Dendritic cell treated with granulocyte-macrophage colony-stimulating factor and Interleukin-4, amounts not matched to agents 40 ng/mL and 50 ng/mL, for 4 days (primary cell): ENCODE measurements at regions not wholly inside any gene's neighbourhood (a gene's known extent, or its start where the extent isn't known, plus 50 kb on each side); places are given as distances from the start of the nearest gene placed in this dataset.
A peak's percentile ranks its signal among the peaks of the same experiment; 100 is the strongest.

Experiments used
- H3K27ac Mint-ChIP-seq: one replicate; pipeline ENCODE4 v1.8.0; 2022; ENCODE audit warnings: mild to moderate bottlenecking, mixed read lengths
- H3K27me3 Mint-ChIP-seq: one replicate; pipeline ENCODE4 v1.8.0; 2022; ENCODE audit warnings: mild to moderate bottlenecking, mixed read lengths
- H3K36me3 Mint-ChIP-seq: one replicate; pipeline ENCODE4 v1.8.0; 2022; ENCODE audit warnings: low read depth, mixed read lengths
- H3K4me1 Mint-ChIP-seq: one replicate; pipeline ENCODE4 v1.8.0; 2022; ENCODE audit warnings: low read depth, mixed read lengths
- H3K4me3 Mint-ChIP-seq: one replicate; pipeline ENCODE4 v1.8.0; 2022; ENCODE audit warnings: mild to moderate bottlenecking, moderate library complexity, mixed read lengths
- H3K9me3 Mint-ChIP-seq: one replicate; pipeline ENCODE4 v1.8.0; 2022; ENCODE audit warnings: mixed read lengths
- intact Hi-C: fragments of 100-400 bp; cut with micrococcal nuclease; formaldehyde crosslinking; loops from one replicate; pipeline ENCODE4 v1.15.0; 2022

DNA sequence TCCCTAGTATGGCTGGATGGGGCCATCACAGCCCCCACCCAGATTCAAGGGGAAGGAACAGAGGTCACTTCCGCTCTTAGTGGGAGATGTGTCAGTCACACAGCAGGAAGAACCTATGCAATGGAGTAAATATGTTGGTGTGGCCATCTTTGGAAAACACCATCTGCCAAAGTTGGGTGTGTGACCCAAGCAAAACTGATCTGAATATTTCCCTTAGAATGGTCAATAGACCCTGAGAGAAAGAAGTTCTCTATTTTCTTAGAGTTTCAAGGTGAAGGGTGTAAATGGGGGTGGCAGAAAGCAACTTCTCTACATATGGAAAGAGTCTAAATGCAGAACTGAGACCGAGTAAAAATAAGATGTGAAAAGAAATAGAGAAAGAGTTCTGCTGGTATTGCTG is 212.7 kb downstream of the ESM1 start:
- peaks cover 37% of the 10 kb centered on the region for H3K4me1 Mint-ChIP-seq
- intact Hi-C loops: no loop called here
- H3K27me3 Mint-ChIP-seq: peaks cover 4% of the 10 kb centered on the region
- no peaks in the 10 kb centered on the region for H3K9me3 Mint-ChIP-seq
- peak overlapping the region; percentile 4 for H3K4me3 Mint-ChIP-seq
- peak overlapping the region; percentile 62 for H3K27ac Mint-ChIP-seq
- no peaks in the 10 kb centered on the region for H3K36me3 Mint-ChIP-seq

DNA sequence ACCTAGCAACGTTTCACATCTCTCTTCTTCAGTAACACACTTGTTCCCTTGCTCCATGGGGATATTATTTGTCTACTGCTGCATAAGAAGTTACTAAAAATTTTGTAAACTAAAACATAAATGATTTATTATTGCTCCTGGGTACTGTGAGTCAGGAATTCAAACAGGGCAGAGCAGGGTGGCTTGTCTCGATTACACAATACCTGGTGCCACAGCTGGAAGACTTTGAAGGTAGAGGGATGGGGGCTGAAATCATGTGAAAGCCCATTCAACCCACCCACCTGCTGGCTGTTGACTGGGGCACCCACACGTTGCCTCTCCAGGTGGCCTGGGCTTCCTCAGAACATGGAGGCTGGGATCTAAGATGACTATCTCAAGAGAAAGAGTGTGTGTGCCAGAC is 213.2 kb downstream of the ESM1 start:
- peaks cover 37% of the 10 kb centered on the region for H3K4me1 Mint-ChIP-seq
- intact Hi-C loops: no loop called here
- peaks cover 2% of the 10 kb centered on the region for H3K9me3 Mint-ChIP-seq
- H3K4me3 Mint-ChIP-seq: peak overlapping the region; percentile 4
- H3K27me3 Mint-ChIP-seq: peaks cover 2% of the 10 kb centered on the region
- no peaks in the 10 kb centered on the region for H3K36me3 Mint-ChIP-seq
- H3K27ac Mint-ChIP-seq: peak overlapping the region; percentile 62

GRCh38 chr5:54769746-54770145 is 215.6 kb downstream of the ESM1 start:
- Mint-ChIP-seq H3K27me3 (no peaks in the 10 kb centered on the region), H3K9me3 (peaks cover 9% of the 10 kb centered on the region), H3K4me1 (peaks cover 42% of the 10 kb centered on the region), H3K27ac (no peak overlapping the region), H3K4me3 (no peak overlapping the region), H3K36me3 (no peaks in the 10 kb centered on the region)
- intact Hi-C loops: no loop called here

DNA sequence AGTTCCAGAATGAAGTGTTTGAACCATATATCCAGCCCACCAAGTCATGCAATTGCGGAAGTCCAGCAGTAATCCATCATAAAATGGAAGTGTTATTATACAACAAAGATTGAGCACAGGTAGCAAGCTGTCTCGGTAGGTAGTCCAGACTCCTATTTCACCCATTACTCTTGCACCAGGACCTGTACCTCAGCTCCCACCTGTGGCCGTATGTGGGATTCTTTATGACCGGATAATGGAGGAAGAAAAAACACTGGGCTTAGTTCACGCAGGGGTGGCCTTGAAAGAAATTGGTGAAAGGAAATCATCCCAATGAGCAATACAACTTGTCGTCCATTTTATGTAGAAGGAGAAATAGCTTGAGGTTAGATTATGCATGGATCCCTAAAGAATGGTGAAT is 216.3 kb downstream of the ESM1 start:
- H3K4me1 Mint-ChIP-seq: peaks cover 44% of the 10 kb centered on the region
- no peak overlapping the region for H3K27ac Mint-ChIP-seq
- no peaks in the 10 kb centered on the region for H3K27me3 Mint-ChIP-seq
- intact Hi-C loops: no loop called here
- H3K9me3 Mint-ChIP-seq: peaks cover 9% of the 10 kb centered on the region
- H3K36me3 Mint-ChIP-seq: no peaks in the 10 kb centered on the region
- no peak overlapping the region for H3K4me3 Mint-ChIP-seq

- Mint-ChIP-seq H3K4me3 (no peak overlapping the region), H3K27me3 (no peaks in the 10 kb centered on the region), H3K9me3 (peaks cover 9% of the 10 kb centered on the region), H3K4me1 (peaks cover 46% of the 10 kb centered on the region), H3K36me3 (no peaks in the 10 kb centered on the region), H3K27ac (no peak overlapping the region)
- intact Hi-C loops: no loop called here
Measured at GRCh38 chr5:54766748-54767147, 218.6 kb downstream of the ESM1 start.

DNA sequence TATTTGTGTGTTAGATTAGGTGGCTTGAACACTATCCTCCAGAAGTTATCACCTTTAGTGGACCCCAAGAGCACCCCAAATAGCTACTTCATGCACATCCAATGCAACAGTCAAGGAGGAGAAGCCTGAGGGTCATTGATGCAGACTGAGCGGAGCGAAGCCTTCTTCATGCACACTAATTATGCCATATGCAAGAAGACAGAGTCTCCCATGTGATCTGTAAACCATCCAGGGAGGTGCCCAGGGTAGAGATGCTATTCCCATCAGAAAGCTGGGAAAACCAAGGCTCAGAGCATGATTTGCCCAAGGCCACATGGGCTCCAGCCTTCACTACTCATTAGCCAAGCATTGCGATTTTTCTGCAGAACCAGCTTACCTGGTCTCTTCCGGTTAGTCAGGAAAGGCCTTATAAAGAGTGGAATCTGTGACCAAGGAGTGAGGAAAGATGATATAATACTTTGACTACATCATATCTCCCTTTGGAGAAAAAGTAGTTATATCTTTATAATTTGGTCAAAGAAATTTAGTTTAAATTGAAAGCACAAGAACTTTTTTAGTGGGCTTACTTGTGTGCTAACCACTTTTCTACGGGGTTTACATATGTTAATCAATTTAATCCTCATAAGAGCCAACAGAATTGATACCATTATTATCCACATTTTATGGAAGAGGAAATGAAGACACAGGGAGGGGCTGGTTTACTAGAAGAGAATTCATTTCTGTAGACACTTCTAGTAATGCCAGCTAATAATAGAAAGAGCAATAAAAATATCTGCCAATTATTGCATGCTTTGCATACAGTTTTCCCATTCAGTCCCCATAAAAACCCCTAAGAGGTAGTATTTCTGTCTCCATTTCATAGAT is 220.0 kb downstream of the ESM1 start:
- Mint-ChIP-seq H3K9me3 (peaks cover 9% of the 10 kb centered on the region), H3K27ac (no peak overlapping the region), H3K4me3 (no peak overlapping the region), H3K27me3 (no peaks in the 10 kb centered on the region), H3K4me1 (peaks cover 56% of the 10 kb centered on the region), H3K36me3 (no peaks in the 10 kb centered on the region)
- intact Hi-C loops: no loop called here

DNA sequence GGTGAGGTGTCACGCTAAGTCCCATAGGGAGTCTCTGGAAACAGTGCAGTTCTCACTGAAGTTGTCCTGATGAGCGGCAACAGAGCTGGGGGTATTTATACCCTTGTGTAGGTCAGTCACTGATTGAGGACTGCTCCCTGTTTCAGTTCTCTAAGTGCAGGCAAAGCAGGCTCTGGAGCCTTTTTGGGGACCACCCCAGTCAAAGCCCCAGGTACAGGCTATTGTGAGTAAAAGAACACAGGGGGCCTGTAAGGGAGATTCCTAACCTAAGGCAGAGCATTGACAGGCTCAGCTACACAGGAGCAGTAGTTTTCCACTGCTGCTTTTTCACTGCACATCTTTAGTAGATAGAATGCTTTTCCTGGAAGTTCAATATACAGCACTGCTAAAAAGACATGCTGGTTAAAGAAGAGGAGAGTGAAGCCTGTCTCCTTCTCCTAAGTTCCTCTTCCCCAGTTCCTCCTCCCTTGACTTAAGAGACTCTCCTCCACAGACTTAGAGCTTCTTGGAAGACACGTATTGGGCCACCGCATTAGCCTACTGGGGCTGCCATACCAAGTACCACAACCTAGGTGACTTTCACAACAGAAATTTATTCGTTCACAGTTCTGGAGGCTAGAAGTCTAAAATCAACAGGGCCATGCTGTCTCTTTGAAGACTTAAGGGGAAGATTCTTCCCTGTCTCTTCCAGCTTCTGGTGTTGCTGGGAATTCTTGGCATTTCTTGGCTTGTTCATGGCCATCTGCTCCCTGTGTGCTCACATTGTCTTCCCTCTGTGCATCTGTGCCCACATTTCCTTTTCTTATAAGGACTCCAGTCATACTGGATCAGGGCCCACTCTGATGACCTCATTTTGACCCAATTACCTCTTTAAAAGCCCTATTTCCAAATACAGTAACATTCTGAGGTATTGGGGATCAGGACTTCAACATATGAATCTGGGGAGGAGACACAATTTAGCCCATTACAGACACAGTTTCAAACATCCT is 221.0 kb downstream of the ESM1 start:
- H3K4me3 Mint-ChIP-seq: no peak overlapping the region
- H3K4me1 Mint-ChIP-seq: peaks cover 54% of the 10 kb centered on the region
- H3K36me3 Mint-ChIP-seq: no peaks in the 10 kb centered on the region
- no peak overlapping the region for H3K27ac Mint-ChIP-seq
- no peaks in the 10 kb centered on the region for H3K27me3 Mint-ChIP-seq
- intact Hi-C loops: no loop called here
- peaks cover 9% of the 10 kb centered on the region for H3K9me3 Mint-ChIP-seq

DNA sequence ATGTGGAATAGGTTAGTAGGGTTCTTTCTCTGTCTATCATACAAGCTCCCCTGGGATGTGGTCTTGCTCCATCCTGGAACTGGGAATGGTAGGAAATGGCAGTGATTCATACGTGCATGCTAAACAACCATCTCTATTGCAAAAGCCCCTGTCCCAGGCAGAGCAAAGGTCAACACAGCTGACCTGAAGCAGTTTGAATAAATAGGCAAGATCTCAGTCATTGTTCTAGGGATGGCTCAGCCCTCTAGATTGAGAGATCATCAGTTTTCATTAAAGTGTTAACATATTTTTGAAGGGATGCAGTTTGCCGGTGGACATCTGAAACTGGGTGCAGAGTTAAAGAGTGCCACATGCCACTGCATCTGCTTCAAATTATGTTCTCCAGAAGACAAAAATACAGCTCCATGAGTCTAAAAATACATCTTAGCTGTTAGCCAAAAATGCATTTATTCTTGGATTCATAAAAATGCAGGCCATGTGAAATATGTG is 224.1 kb downstream of the ESM1 start:
- H3K4me1 Mint-ChIP-seq: peaks cover 62% of the 10 kb centered on the region
- H3K36me3 Mint-ChIP-seq: no peaks in the 10 kb centered on the region
- intact Hi-C loops: no loop called here
- H3K9me3 Mint-ChIP-seq: peaks cover 1% of the 10 kb centered on the region
- H3K4me3 Mint-ChIP-seq: no peak overlapping the region
- no peaks in the 10 kb centered on the region for H3K27me3 Mint-ChIP-seq
- no peak overlapping the region for H3K27ac Mint-ChIP-seq

DNA sequence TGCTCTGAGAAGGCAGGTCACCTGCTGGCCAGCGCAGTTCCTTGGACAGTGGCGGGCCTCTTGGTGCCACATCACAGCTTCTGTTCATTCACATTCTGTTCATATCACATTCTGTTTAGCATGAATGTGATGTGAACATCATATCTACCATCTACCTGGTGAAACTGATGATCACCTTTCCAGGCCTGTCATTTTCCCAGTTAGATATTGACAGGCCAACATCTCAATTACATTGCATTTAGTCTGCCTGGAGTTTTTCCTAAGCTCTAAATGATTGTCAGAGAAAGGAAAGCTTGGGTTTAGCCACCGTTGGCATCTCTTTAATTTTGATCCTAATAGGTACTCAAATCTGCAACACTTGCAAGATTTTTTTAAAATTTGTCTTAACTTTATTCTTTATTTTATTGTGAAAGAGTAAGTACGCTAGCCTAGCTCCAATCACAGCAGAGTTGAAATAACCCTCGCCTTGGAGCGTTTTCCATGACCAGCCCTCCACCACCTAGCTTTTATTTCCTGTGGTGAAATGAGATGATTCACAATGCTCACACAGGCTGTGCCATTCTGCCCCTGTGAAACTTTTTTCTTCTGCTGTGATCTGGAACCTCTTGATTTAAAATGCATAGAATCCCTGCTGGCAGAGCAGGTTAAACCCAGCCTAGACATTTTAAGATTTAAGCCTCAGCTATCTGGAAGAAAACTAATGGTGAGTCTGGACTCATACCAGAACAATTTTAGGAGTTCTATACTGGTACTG is 225.0 kb downstream of the ESM1 start:
- Mint-ChIP-seq H3K36me3 (no peaks in the 10 kb centered on the region), H3K27me3 (no peaks in the 10 kb centered on the region), H3K4me3 (no peak overlapping the region), H3K27ac (no peak overlapping the region), H3K4me1 (peaks cover 66% of the 10 kb centered on the region), H3K9me3 (peaks cover 8% of the 10 kb centered on the region)
- intact Hi-C loops: no loop called here

DNA sequence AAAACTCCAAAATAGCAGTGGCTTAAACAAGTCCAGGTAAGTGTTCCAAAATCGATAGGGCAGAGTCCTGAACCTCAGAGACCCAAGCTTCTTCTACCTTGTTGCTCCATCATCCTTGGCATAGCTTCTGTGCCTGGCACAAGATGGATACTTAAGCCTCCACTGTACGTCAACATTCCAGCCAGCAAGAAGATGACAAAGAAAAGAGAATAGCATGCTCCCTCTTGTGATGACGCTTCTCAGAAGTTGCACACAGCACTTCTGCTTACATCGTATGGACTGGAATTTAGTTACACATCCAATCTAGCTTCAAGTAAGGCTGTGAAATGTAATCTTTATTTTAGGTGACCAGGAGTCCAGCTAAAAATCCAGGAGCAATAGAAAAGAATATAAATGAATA is 227.4 kb downstream of the ESM1 start:
- Mint-ChIP-seq H3K9me3 (peaks cover 8% of the 10 kb centered on the region), H3K27me3 (no peaks in the 10 kb centered on the region), H3K4me1 (peaks cover 58% of the 10 kb centered on the region), H3K4me3 (no peak overlapping the region), H3K36me3 (no peaks in the 10 kb centered on the region), H3K27ac (no peak overlapping the region)
- intact Hi-C loops: no loop called here

- Mint-ChIP-seq H3K27me3 (no peaks in the 10 kb centered on the region), H3K4me3 (no peak overlapping the region), H3K27ac (no peak overlapping the region), H3K36me3 (no peaks in the 10 kb centered on the region), H3K9me3 (peaks cover 8% of the 10 kb centered on the region), H3K4me1 (peaks cover 58% of the 10 kb centered on the region)
- intact Hi-C loops: no loop called here
Measured at GRCh38 chr5:54757541-54757940, 227.9 kb downstream of the ESM1 start.

DNA sequence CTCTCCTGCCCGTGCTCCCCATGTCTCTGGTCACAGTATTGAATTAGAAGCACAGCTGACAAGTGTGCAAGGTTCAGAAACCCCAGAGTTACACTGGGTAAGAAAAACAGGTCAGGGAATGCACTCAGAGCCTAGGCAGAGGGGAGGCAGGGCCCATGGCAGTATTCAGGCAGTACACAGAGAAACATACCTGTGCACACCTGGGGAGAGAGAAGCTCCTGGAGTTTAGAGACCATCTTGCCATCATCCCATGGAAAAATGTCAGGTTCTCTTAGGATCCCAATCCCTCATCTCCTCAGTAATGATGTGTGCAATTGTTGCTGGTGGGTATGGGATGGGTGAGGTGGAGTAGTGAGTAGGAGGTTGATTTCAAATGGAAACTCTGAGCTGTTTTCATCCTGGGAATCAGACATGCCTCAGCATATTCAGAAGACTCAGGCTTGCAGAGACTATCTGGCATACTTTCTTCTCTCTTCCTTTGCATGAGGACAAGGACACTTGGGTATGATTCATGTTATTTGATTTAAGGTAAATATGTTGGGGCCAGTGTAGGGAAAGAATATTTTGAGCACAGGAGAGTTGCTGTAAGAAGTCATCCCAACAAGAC is 228.5 kb downstream of the ESM1 start:
- Mint-ChIP-seq H3K36me3 (no peaks in the 10 kb centered on the region), H3K27me3 (no peaks in the 10 kb centered on the region), H3K4me3 (no peak overlapping the region), H3K4me1 (peaks cover 57% of the 10 kb centered on the region), H3K27ac (no peak overlapping the region), H3K9me3 (peaks cover 8% of the 10 kb centered on the region)
- intact Hi-C loops: no loop called here

DNA sequence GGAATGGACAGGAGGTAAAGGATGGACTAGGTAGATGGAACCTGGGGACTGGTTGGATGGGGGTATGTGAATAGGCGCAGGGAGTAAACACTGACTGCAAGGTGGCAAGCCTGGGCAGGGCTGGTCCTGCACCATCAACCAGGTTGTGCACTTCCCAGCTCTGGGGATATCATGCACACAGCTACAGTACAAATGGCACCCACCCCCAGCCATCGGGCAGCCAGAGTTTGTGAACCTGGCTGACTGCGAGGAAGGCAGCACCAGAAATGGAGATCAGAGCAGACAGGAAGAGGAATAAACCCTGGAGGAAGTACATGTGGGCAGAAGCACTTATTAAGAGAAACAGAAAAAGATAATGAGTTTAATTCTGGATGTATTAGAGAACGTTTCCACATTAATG is 229.1 kb downstream of the ESM1 start:
- H3K27ac Mint-ChIP-seq: peak overlapping the region; percentile 28
- no peaks in the 10 kb centered on the region for H3K27me3 Mint-ChIP-seq
- H3K4me3 Mint-ChIP-seq: no peak overlapping the region
- intact Hi-C loops: no loop called here
- peaks cover 8% of the 10 kb centered on the region for H3K9me3 Mint-ChIP-seq
- H3K4me1 Mint-ChIP-seq: peaks cover 51% of the 10 kb centered on the region
- H3K36me3 Mint-ChIP-seq: no peaks in the 10 kb centered on the region
